BLaER1 treated with 17β-estradiol and CSF1 and Interleukin-3, amounts not matched to agents 10 nM and 100 nM (cell line): ENCODE measurements at regions not wholly inside any gene's neighbourhood (a gene's known extent, or its start where the extent isn't known, plus 50 kb on each side); places are given as distances from the start of the nearest gene placed in this dataset.
A peak's percentile ranks its signal among the peaks of the same experiment; 100 is the strongest.
"Not testable (repeated sequence)": the region's sequence is repeated elsewhere in the genome, so short reads cannot be mapped to it uniquely, and the experiment has no call there.

ENCODE experiments used
- H3K27ac ChIP-seq, 11 experiments: shearing (Covaris generic); formaldehyde crosslinking; 2 replicates each; pipeline ENCODE4 v1.8.1; 2022
- H3K27me3 ChIP-seq, 11 experiments: shearing (Covaris generic); formaldehyde crosslinking; 2 replicates each; pipeline ENCODE4 v1.8.1; 2022
- H3K36me3 ChIP-seq, 11 experiments: shearing (Covaris generic); formaldehyde crosslinking; 2 replicates each; pipeline ENCODE4 v1.8.1; 2022
- H3K4me1 ChIP-seq, 10 experiments: shearing (Covaris generic); formaldehyde crosslinking; 2 replicates each; pipeline ENCODE4 v1.8.1; 2022
- H3K4me2 ChIP-seq, 11 experiments: shearing (Covaris generic); formaldehyde crosslinking; 2 replicates each; pipeline ENCODE4 v1.8.1; 2022
- H3K4me3 ChIP-seq, 10 experiments: shearing (Covaris generic); formaldehyde crosslinking; 2 replicates each; pipeline ENCODE4 v1.8.1; 2022
- H3K9ac ChIP-seq, 11 experiments: shearing (Covaris generic); formaldehyde crosslinking; 2 replicates each; pipeline ENCODE4 v1.8.1; 2022
- H3K9me3 ChIP-seq, 11 experiments: shearing (Covaris generic); formaldehyde crosslinking; replicated peaks in 1 of 11; 2 replicates each; pipeline ENCODE4 v1.8.1; 2022
- H4K20me1 ChIP-seq, 11 experiments: shearing (Covaris generic); formaldehyde crosslinking; 2 replicates each; pipeline ENCODE4 v1.8.1; 2022
- Cebpa-rat ChIP-seq, 11 experiments: shearing (Covaris generic); IDR thresholded peaks; 2 replicates each; pipeline ENCODE4 v1.8.1; 2022

- Histone ChIP-seq H3K9ac (no peak overlapping the region), H3K4me3 (no peak overlapping the region), H3K4me2 (no peak overlapping the region), H3K4me1 (peaks cover 8 to 22% (median 16%) of the 10 kb centered on the region in 10 experiments), H3K36me3 (no peaks in the 10 kb centered on the region), H3K27me3 (no peaks in the 10 kb centered on the region), H4K20me1 (no peaks in the 10 kb centered on the region), H3K27ac (no peak overlapping the region), H3K9me3 (0 out of 22 replicates have a peak, but pooled peaks cover 0 to 3% (median 0%) of the 10 kb centered on the region in 11 experiments)
- no peak for TF ChIP-seq Cebpa-rat (IDR thresholded peaks at IDR 0.05)
Observed at GRCh38 chr4:155582041-155582440, 84.6 kb upstream of the GUCY1A1 start.

DNA sequence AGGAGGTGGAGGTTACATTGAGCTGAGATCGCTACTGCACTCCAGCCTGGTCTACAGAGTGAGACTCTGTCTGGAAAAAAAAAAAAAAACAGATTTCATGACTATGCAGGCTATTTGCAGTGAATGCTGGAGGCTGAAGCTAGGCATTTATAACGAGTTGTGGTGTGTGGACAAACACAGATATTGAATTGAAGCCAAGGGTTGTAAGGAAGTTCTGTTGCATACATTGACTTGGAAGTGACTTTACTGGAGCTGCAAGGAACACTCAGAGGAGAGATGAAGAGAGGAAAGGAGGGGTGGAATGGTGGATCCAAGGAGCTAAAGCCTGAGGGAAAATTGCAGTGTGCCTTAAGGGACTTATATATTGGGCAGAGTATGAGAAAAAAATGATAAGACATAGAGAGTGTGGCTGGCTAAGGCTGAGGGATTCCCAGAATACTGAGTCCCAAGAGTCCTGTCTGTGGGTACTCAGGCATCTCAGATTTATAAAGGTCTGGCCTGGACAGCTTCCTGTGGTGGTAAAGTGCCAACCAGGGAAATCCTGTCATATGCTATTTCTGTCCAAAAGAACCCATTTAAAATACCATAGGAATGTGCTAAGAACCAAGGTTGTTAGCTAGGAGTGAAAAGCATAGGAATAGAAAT is 87.8 kb upstream of the GUCY1A1 start:
- Histone ChIP-seq H3K36me3 (no peaks in the 10 kb centered on the region), H4K20me1 (no peaks in the 10 kb centered on the region), H3K9me3 (no peaks in the 10 kb centered on the region; a peak in 2 of 22 replicates), H3K4me3 (no peak overlapping the region), H3K4me1 (peaks cover 8 to 19% (median 15%) of the 10 kb centered on the region in 10 experiments), H3K4me2 (peak overlapping the region in 10 of 11 experiments; percentile 20 to 78 (median 60); a peak in 19 of 22 replicates), H3K27ac (no peak overlapping the region), H3K9ac (no peak overlapping the region), H3K27me3 (no peaks in the 10 kb centered on the region)
- no peak for TF ChIP-seq Cebpa-rat (IDR thresholded peaks at IDR 0.05)

- Histone ChIP-seq H3K9ac (no peak overlapping the region), H3K36me3 (no peaks in the 10 kb centered on the region), H3K4me2 (peak overlapping the region in 4 of 11 experiments; percentile 66 to 78 (median 70); a peak in 6 of 22 replicates), H3K4me1 (peaks cover 5 to 19% (median 15%) of the 10 kb centered on the region in 10 experiments), H3K4me3 (no peak overlapping the region), H3K27ac (no peak overlapping the region), H4K20me1 (no peaks in the 10 kb centered on the region), H3K9me3 (peaks cover 0 to 2% (median 0%) of the 10 kb centered on the region in 11 experiments; a peak in 3 of 22 replicates), H3K27me3 (no peaks in the 10 kb centered on the region)
- TF ChIP-seq Cebpa-rat (IDR thresholded peaks at IDR 0.05) = no peak
Observed at GRCh38 chr4:155578219-155578618, 88.4 kb upstream of the GUCY1A1 start.

DNA sequence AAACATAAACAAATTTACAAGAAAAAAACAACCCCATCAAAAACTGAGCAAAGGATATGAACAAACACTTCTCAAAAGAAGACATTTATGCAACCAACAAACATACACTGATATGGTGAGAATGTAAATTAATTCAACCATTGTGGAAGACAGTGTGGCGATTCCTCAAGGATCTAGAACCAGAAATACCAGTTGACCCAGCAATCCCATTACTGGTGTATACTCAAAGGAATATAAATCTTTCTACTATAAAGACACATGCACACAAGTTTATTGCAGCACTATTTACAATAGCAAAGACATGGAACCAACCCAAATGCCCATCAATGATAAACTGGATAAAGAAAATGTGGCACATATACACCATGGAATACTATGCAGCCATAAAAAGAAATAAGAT is 92.3 kb upstream of the GUCY1A1 start:
- not testable (repeated sequence) for H3K9ac ChIP-seq, H3K36me3 ChIP-seq, H3K27ac ChIP-seq, H3K9me3 ChIP-seq, H3K27me3 ChIP-seq, H3K4me3 ChIP-seq, H3K4me2 ChIP-seq, H4K20me1 ChIP-seq
- H3K4me1 ChIP-seq = peaks cover 0 to 12% (median 9%) of the 10 kb centered on the region in 10 experiments; a peak in 15 of 20 replicates

- no peak overlapping the region for H3K9ac ChIP-seq
- peaks cover 0 to 3% (median 0%) of the 10 kb centered on the region in 10 experiments; a peak in 1 of 20 replicates for H3K4me1 ChIP-seq
- H3K27me3 ChIP-seq = no peaks in the 10 kb centered on the region
- peaks cover 0 to 10% (median 0%) of the 10 kb centered on the region in 11 experiments; a peak in 4 of 22 replicates for H3K9me3 ChIP-seq
- H3K36me3 ChIP-seq = no peaks in the 10 kb centered on the region
- H3K4me2 ChIP-seq = no peak overlapping the region
- no peak overlapping the region for H3K27ac ChIP-seq
- no peak for TF ChIP-seq Cebpa-rat (IDR thresholded peaks at IDR 0.05)
- no peaks in the 10 kb centered on the region for H4K20me1 ChIP-seq
- H3K4me3 ChIP-seq = no peak overlapping the region
Observed at GRCh38 chr4:155573126-155573525, 93.5 kb upstream of the GUCY1A1 start.

- Histone ChIP-seq H3K4me1 (0 out of 20 replicates have a peak, but pooled peaks cover 0 to 3% (median 0%) of the 10 kb centered on the region in 10 experiments), H3K9me3 (peaks cover 0 to 10% (median 0%) of the 10 kb centered on the region in 11 experiments; a peak in 4 of 22 replicates), H3K9ac (no peak overlapping the region), H3K4me3 (no peak overlapping the region), H3K27ac (no peak overlapping the region), H3K36me3 (no peaks in the 10 kb centered on the region), H3K27me3 (no peaks in the 10 kb centered on the region), H3K4me2 (no peak overlapping the region), H4K20me1 (no peaks in the 10 kb centered on the region)
- no peak for TF ChIP-seq Cebpa-rat (IDR thresholded peaks at IDR 0.05)
Observed at GRCh38 chr4:155572106-155572703, 94.4 kb upstream of the GUCY1A1 start.

DNA sequence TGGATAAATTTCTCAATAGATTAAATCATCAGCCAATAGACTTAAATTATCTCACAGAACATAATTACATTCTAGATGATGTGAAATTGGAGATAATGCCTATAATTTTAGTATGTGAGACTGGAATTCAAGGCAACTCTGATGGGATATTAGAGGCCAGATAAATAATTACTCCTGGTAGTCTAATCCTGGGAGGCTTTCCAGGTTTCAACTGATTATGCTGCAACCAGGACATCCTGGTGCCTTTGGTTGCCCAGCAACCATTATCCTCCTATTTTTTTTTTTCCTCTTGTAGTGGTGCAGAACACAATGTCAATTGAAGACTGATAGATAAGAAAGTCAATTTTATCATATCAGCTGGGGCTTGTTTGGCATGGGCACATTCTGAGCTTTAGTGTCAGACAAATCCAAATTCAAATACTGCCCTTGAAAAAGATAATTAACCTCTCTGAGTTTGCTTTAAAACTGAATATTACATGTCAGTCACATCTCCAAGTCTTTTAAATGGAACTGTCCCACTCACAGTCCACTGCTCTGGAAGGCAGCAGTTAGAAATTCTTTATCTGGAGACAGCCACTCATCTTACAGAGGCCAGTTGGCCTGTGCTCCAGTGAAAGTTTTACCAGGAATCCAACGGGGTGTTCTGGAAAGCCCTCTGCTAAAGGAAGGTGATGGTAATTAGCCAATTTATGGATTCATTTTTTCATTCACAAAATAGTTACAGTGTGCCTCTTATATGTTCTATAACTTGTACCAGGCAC is 95.3 kb upstream of the GUCY1A1 start:
- Histone ChIP-seq H3K36me3 (no peaks in the 10 kb centered on the region), H4K20me1 (no peaks in the 10 kb centered on the region), H3K4me3 (no peak overlapping the region), H3K27ac (no peak overlapping the region), H3K4me1 (0 out of 20 replicates have a peak, but pooled peaks cover 0 to 3% (median 0%) of the 10 kb centered on the region in 10 experiments), H3K9me3 (peaks cover 0 to 10% (median 0%) of the 10 kb centered on the region in 11 experiments; a peak in 4 of 22 replicates), H3K27me3 (no peaks in the 10 kb centered on the region), H3K4me2 (no peak overlapping the region), H3K9ac (no peak overlapping the region)
- TF ChIP-seq Cebpa-rat (IDR thresholded peaks at IDR 0.05) = no peak

- H3K9ac ChIP-seq = no peak overlapping the region
- H3K27ac ChIP-seq = no peak overlapping the region
- TF ChIP-seq Cebpa-rat (IDR thresholded peaks at IDR 0.05) = no peak
- no peaks in the 10 kb centered on the region for H3K27me3 ChIP-seq
- H3K4me2 ChIP-seq = no peak overlapping the region
- H3K36me3 ChIP-seq = no peaks in the 10 kb centered on the region
- no peaks in the 10 kb centered on the region for H4K20me1 ChIP-seq
- H3K4me1 ChIP-seq = 0 out of 20 replicates have a peak, but pooled peaks cover 0 to 3% (median 0%) of the 10 kb centered on the region in 10 experiments
- H3K4me3 ChIP-seq = no peak overlapping the region
- peaks cover 0 to 10% (median 0%) of the 10 kb centered on the region in 11 experiments; a peak in 4 of 22 replicates for H3K9me3 ChIP-seq
Observed at GRCh38 chr4:155570661-155571060, 96.0 kb upstream of the GUCY1A1 start.

DNA sequence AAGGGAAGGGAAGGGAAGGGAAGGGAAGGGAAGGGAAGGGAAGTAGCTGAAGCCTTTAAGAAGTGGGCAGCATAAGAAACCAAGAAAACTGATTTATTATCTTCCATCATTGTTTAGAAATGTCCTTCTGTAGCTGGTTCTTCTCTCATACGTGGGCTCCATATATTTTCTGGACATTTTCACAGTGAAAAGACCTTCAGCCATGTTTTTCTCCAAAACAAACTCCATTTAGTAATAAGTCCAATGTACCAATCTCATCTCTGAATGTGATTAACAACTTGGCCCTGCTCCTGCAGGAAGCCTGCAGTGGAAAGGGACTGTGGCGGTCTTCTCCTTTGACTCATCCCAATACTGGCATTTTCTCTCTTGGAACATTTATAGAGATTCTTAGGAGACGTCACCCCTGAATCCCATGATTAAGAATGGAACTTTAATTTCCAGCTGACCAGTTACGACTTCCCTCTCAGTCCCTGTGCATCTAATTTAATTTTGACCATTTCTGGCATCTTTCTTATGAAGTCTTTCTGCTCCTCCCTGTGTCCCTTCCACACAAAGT is 96.6 kb upstream of the GUCY1A1 start:
- TF ChIP-seq Cebpa-rat (IDR thresholded peaks at IDR 0.05) = no peak
- Histone ChIP-seq H3K4me2 (no peak overlapping the region), H3K9ac (no peak overlapping the region), H3K36me3 (no peaks in the 10 kb centered on the region), H3K27me3 (no peaks in the 10 kb centered on the region), H3K4me1 (0 out of 20 replicates have a peak, but pooled peaks cover 0 to 3% (median 0%) of the 10 kb centered on the region in 10 experiments), H3K4me3 (no peak overlapping the region), H3K27ac (no peak overlapping the region), H4K20me1 (no peaks in the 10 kb centered on the region), H3K9me3 (peaks cover 0 to 10% (median 0%) of the 10 kb centered on the region in 11 experiments; a peak in 4 of 22 replicates)
